Suppressor macrophage treated with lipopolysaccharide for 4 hours (primary cell): ENCODE measurements at regions not wholly inside any gene's neighbourhood (a gene's known extent, or its start where the extent isn't known, plus 50 kb on each side); places are given as distances from the start of the nearest gene placed in this dataset.
"Not testable (repeated sequence)": the region's sequence is repeated elsewhere in the genome, so short reads cannot be mapped to it uniquely, and the experiment has no call there.

Experiments used
- DNase-seq: peaks from one replicate; pipeline ENCODE4 v3.0.0-alpha.2; 2020

DNA sequence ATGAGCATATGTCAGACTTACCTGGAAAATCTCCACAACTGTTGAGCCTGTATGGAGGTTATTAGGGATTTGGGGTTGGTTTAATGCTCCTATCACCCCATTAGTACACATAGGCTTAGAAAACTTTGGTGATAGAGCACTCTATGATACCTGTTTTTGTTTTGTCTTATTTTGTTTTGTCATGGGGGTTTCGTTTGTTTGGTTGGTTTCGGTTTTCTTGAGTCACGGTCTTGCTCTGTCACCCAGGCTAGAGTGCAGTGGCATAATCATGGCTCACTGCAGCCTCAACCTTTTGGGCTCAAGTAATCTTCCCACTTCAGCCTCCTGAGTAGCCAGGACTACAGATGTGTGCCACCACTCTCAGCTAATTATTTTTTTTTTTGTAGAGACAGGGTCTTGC lies 70.0 kb downstream of the MZT1 start:
- DNase-seq: no peak

DNA sequence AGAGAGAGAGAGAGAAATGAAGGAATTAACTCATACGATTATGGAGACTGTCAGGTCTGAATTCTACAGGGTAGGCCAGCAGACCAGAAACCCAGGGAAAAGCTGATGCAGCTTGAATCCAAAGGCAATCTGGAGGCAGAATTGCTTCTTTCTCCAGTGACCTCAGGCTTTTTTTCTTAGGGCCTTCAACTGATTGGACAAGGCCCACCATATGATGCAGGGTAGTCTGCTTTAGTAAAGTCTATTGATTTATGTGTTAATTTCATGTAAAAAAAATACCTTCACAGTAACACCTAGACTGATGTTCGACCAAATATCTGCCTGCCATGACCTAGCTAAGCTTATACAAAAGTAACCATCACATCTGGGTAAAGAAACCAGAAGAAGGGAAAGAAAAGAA lies 71.1 kb downstream of the MZT1 start:
- DNase-seq: no peak

DNA sequence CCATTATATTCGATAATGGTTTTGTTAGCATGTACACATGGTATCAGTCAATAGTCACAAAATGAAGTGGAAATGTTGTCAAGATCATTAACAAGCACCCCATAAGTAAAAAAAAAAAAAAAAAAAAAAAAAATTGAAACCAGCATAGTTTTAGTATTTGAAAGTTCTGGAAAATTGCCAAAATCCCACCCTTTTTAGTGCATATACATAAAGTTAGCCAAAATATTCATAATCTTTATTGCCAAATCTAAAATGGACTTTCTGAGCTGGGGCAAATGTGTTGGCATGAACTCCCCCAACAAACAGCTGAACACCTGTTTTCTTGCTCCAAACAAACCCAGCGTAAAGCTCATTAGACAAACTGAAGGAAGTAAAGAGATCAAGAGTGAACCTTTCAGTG lies 73.9 kb downstream of the MZT1 start:
- DNase-seq: no peak

DNA sequence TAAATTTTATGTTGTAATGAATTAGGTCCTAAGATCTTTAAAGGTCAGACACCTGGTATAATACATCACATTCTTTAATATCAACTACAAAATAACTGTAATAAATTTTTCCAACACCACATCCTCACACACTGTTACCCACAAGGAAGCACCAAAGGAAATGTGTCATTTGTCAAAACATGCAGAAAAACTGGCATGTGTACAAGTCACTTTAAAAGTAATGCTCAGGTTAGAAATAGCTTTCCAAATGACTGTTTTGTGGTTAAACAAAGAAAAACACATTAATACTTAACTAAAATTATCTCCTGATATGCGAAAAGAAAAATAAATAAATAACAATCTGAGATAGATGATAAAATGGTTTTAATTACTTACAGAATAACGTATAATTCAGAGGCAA lies 74.7 kb downstream of the MZT1 start:
- no peak for DNase-seq

DNA sequence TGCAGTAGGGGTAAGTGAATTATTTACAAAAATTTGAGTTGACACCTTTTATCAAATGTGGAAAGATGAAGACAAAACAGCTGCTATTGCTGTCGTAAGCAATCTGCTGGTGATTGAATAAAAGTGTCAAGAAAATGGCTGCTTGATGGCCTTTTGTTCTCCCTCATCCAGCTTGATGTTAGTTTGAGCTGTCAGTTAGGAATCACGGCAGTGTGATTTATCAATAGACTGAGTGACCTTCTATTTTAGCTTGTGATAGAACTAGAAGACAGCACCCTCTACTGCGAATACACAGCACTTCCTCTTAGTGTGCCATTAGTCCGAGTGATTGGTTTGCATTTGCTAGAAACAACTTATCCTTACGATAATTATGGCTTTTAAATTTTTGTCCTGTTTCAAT lies 76.3 kb downstream of the MZT1 start:
- DNase-seq: no peak

DNA sequence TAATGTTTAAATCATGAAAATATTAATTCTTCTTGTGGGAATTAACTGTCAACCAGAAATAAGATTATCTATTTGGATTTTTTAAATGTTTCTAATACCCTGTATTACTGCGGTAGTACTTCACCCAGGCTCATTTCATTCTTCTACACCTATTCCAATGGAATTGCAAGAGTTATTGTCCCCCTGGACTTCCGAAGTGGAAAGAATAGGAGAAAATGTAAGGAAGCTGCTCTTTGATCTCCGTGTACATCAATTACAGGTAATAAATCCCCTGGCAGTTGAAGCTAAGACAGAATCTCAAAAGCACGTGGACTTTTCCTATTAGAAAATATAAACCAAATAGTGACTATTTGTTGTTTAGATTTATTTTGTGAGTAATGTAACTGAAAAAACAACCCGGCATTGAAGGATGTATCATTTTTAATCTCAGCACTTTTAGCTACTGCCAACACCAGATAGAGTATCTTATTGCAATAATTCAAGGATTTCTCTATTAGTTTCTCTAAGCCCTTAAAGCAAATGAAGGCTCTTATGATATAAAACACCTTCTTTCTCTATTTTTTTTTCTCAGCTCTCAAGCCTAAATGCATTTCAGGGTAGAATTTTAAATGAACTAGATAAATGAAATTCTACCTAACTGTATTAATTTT lies 77.3 kb downstream of the MZT1 start:
- no peak for DNase-seq

DNA sequence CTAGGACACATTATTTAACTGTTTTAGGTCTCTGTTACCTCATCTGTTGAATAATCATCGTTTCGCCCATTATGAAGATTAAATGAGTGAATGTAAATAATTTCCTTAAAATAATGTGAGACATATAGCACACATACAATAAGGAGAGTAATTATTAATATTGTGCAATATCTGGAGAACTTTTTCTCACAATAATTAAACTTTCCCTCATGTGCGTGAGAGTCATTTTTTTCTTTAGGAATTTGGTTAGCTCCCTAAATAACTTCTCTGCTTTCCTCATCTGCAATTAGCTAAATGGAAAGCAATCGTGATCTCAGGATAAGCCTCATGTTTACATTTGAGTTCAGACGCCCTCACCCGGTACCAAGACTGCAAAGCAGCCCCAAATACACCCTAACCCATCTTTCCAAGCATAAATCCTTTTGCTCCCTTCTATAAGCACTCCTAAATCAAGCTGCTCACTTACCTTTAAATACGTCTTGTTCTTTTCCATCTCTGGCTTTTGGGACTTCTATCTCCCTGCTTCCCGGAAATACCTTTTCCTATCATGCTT lies 78.8 kb downstream of the MZT1 start:
- no peak for DNase-seq

DNA sequence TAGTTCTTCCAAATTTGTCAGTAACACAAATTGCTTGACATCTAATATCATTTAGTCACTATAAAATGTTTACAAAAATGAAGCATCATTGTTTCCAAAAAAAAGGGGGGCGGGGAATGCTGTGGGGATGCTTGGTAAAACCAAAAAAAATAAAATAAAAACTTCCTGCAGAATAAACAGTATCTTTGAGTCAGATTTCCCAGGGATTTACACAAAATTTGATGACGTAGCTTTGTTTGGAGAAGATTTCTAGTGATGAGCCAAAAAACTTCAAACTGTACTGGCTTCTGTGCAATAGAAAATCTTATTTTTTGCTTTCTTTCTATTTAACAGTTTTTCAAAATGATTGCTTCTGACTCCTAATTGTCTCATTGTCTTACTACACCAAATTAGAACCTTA lies 80.0 kb downstream of the MZT1 start:
- DNase-seq: no peak

DNA sequence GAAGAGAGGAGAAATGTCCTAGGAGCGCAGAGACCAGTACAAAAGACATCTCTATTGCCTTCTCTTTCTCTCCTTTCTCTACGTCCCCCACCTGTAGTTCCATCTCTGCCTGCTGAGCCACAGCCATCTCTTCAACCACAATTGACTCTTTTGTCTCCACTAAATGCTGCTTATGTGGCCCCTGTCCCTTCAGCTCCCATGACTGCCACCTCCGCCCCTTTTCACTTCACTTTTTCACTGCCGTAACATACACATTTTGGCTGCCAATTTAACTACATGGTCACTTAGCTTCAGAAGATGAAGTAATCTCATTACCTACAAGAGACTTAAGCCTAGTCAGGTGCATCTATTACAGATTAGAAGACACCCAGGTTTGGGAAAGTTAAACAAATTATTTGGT lies 81.9 kb downstream of the MZT1 start:
- no peak for DNase-seq

DNA sequence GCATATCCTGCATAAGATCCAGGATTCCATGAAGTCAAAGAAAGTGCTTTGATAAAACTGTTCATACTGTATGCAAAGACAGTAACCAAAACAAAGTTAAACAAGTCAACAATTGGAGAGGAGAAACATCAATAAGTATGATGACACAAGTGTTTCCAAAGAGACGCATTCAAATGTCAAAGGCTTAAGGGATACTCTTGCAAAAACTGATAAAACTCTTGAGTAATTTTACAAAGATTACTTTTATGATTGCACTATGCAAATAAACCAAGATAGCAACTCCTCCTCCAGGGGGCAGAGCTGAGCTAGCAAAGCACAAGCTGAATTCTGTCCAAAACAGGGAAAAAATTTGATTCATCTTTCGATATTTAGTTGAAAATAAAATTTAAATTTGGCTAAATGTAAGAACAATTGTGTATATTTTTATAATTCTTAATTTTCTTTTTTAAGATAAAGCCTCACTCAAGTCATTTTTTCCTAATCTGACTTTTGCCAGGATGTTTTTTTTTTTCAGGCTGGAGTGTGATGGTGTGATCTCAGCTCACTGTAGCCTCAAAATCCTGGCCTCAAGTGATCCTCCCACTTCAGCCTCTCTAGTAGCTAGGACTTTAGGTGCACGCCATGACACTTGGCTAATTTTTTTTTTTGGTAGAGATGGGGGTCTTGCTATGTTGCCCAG lies 84.0 kb downstream of the MZT1 start:
- DNase-seq: peak; percentile 74

DNA sequence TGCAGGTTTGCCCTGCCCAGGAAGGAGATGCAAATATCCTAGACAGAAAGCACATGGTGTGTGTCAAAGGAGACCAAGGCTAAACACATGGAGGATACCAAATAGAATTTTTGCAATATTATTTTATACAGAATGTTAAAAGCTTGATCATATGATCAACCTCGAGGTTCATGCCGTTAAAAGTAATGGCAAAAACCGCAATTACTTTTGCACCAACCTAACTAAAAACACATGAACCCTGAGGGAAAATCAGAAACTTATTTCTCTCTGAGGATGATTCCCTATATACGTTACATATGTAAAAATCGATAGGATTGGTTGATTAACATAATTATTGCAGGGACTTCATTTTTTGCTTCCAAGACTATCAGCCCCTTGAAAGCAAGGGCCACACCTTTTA lies 88.1 kb downstream of the MZT1 start:
- DNase-seq: no peak

DNA sequence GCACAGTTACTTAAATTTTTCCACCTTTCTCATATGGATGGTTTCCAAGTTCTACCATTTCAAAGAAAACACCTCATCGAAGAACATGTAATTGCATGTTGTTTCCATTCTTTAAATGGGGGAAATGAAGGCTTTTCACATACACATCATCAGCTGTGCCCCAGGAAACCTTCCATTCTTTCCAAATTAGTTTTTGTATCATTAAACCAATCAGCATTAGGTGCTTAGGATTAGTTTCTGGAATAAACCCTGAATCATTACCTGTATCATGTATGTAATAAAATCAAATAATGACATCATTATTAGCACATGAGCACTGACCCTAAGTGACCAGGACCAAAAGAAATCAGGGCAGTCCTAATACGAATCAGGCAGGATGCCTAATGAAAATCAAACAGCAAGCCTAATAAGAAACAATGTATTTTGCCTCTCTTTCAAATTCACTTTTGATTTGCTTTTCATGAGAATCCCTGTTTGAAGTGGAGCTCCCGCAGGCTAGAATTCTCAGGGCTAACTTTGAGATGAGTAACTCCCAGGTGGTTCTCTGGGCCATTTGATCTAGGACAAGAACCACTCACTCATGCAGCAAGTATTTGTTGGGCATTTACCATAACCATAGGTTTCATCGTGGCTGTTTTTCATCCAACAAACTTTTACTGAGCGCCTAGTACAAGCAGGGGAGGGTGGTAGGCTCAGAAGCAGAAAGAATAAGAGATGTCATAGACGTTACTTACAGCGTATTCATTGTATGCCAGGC lies 89.2 kb downstream of the MZT1 start:
- no peak for DNase-seq

DNA sequence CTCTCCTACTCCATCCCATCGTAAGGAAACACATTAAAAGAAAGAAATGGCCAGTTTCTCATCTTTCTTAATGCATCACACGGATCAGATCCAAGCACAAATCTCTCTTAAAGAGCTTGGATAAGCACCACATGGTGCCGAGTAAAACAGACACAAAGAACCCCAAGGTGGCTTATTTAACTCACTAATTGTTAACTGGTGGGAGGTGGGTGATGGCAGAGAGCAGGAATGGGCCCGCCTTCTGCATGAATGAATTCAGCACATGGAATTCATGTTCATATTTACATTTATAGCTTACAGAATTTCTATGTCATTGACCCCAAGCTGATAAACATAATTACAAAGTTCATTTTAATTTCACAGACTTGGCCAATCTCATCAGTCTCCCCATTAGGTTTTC lies 89.9 kb downstream of the MZT1 start:
- DNase-seq: no peak

DNA sequence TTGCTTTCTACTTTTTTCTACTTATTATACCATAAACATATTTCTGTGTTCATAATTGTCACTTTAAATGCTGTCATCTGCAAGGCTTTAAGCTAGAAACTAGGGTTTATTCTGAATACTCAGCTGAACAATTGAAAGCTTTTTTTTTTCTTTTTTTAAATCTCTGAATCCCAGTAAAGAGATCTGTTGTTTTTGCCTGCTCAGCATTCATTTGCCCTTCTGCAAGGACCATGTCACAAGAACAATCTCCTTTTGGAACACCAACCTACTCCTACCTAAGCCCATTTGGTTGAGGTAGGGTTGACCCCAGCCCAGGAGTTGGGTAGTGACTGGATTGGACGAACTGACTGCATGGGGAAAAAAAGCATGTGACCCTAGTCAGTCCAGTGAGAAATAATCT lies 92.6 kb downstream of the MZT1 start:
- DNase-seq: no peak

DNA sequence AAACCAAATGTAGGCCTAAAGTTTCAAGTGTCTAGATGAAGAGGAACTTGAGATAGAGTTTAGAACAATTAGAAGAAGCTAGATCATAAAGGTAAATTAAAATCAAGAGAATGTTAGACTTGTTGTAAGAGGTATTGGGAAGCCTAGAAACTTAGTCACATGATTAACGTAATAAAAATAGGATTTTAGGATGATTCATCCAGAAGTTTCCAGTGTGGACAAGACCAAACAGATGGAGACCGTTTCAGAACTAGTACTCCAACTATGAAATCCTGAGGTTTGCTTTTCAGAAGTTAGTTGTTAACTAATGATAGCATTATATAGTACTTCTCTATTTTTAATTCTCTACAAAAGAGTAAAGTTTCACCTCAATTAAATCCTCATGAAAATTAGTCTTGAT lies 104.9 kb downstream of the MZT1 start:
- no peak for DNase-seq

DNA sequence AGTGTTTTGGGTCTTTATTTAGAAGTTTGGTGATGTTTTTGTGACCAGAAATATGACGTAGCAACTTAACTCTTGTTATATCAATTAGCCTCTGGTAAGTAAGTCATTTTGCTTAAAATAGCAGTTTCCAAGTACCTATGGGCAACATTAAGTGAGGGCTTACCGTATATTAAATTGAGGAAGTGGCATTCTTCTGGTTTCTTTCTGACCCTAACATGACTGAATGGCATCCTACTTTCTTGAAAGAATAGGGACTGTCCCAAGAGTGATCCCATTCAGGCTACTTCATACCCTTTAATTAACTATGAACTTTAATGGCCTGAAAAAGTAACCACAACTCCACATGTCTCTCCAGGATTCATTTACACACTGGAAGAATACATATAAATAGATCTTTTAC lies 106.6 kb downstream of the MZT1 start:
- peak; percentile 21 for DNase-seq

DNA sequence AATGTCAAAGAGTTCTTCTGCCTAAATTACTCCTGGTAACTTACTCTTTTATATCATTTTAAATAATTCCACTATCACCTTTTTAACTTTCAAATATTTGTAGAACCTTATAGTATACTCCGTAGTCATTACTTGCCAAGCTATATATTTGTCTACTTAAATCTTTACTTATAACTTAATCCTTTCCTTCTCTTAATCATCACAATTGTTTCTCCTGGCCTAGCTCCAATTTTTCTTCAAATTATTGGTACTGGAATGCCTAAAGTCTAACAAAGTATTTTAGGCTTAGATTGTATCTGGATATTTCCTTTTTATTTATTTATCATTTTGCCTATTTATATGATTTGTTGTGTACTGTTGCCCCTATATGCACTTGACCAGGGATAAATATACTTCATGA lies 109.5 kb downstream of the MZT1 start:
- no peak for DNase-seq

DNA sequence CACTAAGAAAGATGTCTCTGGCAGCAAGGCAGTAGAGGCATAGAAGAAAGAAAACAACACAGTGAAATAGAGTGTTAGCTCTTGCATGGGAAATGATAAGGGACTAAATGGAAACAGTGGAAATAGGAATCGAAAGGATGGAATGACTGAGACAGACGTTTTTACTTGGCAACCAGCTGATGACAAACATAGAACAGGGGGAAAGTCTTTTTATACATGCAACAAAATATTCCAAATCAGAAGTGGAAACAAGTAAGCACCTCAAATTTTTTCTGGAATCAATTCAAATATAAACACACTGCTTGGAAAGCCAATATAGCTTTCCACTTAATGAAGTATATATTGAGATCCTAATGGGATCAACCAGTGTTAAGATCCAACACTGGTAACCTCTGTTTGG lies 110.2 kb downstream of the MZT1 start:
- no peak for DNase-seq

DNA sequence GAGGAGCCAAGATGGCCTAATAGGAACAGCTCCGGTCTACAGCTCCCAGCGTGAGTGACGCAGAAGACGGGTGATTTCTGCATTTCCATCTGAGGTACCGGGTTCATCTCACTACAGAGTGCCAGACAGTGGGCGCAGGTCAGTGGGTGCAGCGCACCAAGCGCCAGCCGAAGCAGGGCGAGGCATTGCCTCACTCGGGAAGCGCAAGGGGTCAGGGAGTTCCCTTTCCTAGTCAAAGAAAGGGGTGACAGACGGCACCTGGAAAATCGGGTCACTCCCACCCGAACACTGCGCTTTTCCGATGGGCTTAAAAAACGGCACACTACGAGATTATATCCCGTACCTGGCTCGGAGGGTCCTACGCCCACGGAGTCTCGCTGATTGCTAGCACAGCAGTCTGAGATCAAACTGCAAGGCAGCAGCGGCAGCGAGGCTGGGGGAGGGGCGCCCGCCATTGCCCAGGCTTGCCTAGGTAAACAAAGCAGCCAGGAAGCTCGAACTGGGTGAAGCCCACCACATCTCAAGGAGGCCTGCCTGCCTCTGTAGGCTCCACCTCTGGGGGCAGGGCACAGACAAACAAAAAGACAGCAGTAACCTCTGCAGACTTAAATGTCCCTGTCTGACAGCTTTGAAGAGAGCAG lies 117.1 kb downstream of the MZT1 start:
- DNase-seq: not testable (repeated sequence)

DNA sequence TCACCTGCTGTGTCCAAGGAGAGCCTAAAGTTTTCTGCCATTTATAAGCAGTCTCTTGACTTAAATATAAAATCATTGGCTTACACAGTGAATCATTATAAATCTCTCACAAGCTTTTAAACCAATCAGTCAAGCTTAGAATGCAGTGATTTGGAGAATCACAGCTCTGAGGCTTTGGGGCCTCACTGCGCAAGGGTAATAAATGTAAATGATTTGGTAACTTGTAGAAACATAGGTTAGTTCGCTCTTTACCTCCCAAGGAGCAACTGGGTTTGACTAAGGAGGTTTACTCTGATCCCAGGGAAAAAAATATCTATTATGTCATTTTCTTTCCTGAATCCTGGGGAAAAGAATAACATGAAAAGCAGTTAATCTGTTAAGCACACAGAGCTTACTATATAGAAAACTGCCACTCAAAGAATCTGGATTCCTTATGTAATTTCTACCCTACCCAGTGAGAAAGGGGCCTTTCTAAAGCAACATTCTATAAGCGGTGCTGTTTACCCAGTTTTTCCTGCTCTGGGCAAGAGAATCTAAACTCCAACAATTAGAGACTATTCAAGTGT lies 128.2 kb downstream of the MZT1 start:
- DNase-seq: no peak

DNA sequence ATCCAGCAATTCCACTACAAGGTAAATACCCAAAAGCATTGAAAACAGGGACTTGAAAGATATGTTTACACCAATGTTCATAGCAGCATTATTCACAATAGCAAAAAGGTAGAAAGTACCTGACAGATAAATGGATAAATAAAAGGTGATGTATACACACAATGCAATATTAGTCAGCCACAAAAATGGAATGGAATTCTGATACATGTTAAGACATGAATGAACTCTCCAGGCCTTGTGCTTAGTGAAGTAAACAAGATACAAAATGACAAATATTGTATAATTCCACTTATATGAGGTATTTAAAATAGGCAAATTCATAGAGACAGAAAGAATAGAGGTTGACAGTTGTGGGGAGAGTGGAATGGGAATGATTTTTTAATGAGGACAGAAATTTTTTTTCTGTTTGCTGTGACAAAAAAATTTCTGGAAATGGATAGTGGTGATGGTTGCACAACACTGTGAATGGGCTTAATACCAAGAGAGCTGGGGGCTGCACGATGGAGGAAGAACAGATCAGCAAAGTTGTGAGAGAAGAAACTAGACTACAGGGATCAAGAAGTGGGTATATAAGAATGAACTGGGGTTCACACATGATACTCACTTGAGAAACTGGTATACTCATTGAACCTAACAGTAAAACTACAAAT lies 137.2 kb downstream of the MZT1 start:
- DNase-seq: no peak

DNA sequence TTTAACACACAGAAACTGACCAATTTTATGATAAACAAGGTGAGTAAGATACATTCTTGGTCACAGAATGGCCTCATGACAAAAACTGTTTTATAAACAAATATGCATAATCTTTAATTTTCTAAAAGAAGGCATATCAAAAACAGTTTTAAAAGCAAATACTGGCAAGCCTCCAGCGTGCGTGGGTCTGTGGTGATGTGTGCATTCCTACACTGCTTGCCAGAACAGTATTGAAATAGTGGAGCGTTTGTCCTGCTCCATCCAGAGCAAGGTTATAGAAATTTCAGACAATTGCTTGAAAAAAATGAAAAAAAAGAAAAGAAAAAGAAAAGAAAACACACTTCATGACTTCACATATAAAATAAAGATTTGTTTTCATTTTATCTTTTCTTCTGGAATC lies 140.9 kb downstream of the MZT1 start:
- DNase-seq: no peak

DNA sequence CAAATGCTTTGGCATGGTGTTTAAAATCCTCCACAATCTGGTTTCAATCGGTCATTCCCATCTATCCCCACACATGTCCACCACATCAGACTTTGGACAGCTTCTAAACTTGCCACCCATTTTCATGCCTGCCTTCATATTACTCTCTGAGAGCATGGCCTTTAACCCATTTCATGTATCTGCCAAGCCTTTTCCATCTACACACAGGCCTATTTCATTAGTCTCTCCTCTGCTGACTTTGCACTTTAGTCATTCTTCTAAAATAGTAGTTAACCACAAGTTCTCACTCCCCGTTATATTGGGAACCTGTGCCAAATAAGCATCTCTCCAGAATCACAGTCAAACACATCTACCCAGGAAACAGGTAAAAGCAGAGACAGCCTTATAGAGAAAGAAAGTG lies 142.2 kb downstream of the MZT1 start:
- DNase-seq: no peak
